ENCODE measurements at regions not wholly inside any gene's neighbourhood (a gene's known extent, or its start where the extent isn't known, plus 50 kb on each side); places are given as distances from the start of the nearest gene placed in this dataset.

- Mint-ChIP-seq H3K4me1 (no peaks in the 10 kb centered on the region), H3K27ac (no peak overlapping the region), H3K27me3 (ENCODE audit: low read depth, poor library complexity) (peaks cover 2% of the 10 kb centered on the region), H3K4me3 (no peak overlapping the region), H3K9me3 (no peaks in the 10 kb centered on the region), H3K36me3 (ENCODE audit: low read depth) (no peaks in the 10 kb centered on the region)
- TF ChIP-seq, protein P1, sequence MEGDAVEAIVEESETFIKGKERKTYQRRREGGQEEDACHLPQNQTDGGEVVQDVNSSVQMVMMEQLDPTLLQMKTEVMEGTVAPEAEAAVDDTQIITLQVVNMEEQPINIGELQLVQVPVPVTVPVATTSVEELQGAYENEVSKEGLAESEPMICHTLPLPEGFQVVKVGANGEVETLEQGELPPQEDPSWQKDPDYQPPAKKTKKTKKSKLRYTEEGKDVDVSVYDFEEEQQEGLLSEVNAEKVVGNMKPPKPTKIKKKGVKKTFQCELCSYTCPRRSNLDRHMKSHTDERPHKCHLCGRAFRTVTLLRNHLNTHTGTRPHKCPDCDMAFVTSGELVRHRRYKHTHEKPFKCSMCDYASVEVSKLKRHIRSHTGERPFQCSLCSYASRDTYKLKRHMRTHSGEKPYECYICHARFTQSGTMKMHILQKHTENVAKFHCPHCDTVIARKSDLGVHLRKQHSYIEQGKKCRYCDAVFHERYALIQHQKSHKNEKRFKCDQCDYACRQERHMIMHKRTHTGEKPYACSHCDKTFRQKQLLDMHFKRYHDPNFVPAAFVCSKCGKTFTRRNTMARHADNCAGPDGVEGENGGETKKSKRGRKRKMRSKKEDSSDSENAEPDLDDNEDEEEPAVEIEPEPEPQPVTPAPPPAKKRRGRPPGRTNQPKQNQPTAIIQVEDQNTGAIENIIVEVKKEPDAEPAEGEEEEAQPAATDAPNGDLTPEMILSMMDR (IDR thresholded peaks at IDR 0.05): no peak
- no peak for DNase-seq
Measured at GRCh38 chr14:86574778-86575129, 1044.8 kb downstream of the FLRT2 start.

- no peaks in the 10 kb centered on the region for H3K9me3 Mint-ChIP-seq
- H3K27me3 Mint-ChIP-seq (ENCODE audit: low read depth, poor library complexity): peaks cover 2% of the 10 kb centered on the region
- DNase-seq: no peak
- H3K4me3 Mint-ChIP-seq: no peak overlapping the region
- TF ChIP-seq, protein P1 (IDR thresholded peaks at IDR 0.05): no peak
- H3K27ac Mint-ChIP-seq: no peak overlapping the region
- H3K4me1 Mint-ChIP-seq: no peaks in the 10 kb centered on the region
- no peaks in the 10 kb centered on the region for H3K36me3 Mint-ChIP-seq (ENCODE audit: low read depth)
Measured at GRCh38 chr14:86574051-86574777, 1044.3 kb downstream of the FLRT2 start.

DNA sequence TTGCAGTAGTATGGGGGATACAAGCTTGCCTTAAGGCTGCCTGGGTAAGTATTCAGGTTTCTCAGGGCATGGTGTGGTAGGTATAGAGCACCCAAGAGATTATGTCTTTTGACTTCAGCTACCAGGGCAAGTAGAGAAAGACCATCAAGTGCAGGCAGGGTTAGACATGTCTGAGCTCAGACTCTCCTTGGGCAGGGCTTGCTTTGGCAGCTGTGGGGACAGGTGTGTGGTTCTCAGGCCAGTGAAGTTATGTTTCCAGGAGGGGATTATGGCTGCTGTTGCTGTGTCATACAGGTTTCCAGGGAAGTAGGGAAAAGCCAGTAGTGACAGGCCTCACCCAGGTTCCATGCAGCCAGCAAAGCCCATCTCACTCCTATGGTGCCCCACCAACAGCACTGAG, 1040.4 kb downstream of the FLRT2 start:
- Mint-ChIP-seq H3K27me3 (ENCODE audit: low read depth, poor library complexity) (no peaks in the 10 kb centered on the region), H3K4me1 (no peaks in the 10 kb centered on the region), H3K9me3 (no peaks in the 10 kb centered on the region), H3K36me3 (ENCODE audit: low read depth) (no peaks in the 10 kb centered on the region), H3K4me3 (no peak overlapping the region), H3K27ac (no peak overlapping the region)
- TF ChIP-seq, protein P1 (IDR thresholded peaks at IDR 0.05): no peak
- DNase-seq: no peak

DNA sequence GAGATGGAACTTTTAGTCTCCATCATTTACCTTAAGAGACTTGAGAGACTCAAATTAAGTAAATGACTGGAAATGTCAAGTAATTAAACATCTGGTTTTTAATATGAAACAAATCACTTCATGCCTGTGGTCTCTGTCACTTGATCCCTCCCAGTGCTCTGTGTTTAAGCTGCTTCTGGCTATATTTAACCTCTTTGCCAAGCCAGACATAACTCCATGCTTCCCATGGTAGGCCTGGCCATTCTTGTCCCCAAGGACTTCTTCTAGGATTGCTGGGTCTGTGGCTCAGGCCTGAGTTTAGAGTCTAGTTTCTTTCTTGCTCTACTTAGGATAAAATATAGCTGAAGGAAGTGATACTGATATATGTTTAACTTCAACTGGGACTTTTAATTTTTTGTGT, 1013.6 kb downstream of the FLRT2 start:
- Mint-ChIP-seq H3K36me3 (ENCODE audit: low read depth) (no peaks in the 10 kb centered on the region), H3K4me3 (no peak overlapping the region), H3K4me1 (no peaks in the 10 kb centered on the region), H3K9me3 (no peaks in the 10 kb centered on the region), H3K27me3 (ENCODE audit: low read depth, poor library complexity) (peaks cover 3% of the 10 kb centered on the region), H3K27ac (no peak overlapping the region)
- no peak for DNase-seq
- TF ChIP-seq, protein P1 (IDR thresholded peaks at IDR 0.05): no peak

DNA sequence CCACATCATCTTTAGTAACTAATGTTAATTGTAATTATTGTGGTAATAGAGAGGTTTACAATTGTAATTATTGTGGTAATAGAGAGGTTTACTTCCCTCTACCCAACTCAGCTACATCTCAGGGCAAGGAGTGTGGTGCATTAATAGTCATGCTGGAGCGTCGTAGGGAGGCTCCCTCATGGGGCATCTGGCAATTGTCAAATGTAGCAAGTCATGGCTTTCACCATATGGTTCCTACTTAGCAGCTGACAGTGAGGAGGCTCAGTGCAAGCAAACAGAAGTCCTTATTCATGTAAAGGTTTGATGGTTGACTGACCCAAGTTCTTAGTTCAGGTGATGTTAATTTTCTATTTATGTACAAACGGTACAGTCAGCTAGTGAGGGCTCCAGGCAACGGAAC, 1012.0 kb downstream of the FLRT2 start:
- H3K27ac Mint-ChIP-seq: no peak overlapping the region
- no peaks in the 10 kb centered on the region for H3K4me1 Mint-ChIP-seq
- TF ChIP-seq, protein P1 (IDR thresholded peaks at IDR 0.05): no peak
- DNase-seq: no peak
- no peaks in the 10 kb centered on the region for H3K36me3 Mint-ChIP-seq (ENCODE audit: low read depth)
- H3K4me3 Mint-ChIP-seq: no peak overlapping the region
- H3K27me3 Mint-ChIP-seq (ENCODE audit: low read depth, poor library complexity): peaks cover 3% of the 10 kb centered on the region
- no peaks in the 10 kb centered on the region for H3K9me3 Mint-ChIP-seq

GRCh38 chr14:86540636-86541247, 1010.8 kb downstream of the FLRT2 start:
- H3K4me1 Mint-ChIP-seq: no peaks in the 10 kb centered on the region
- H3K4me3 Mint-ChIP-seq: no peak overlapping the region
- DNase-seq: no peak
- H3K9me3 Mint-ChIP-seq: no peaks in the 10 kb centered on the region
- no peak overlapping the region for H3K27ac Mint-ChIP-seq
- no peaks in the 10 kb centered on the region for H3K36me3 Mint-ChIP-seq (ENCODE audit: low read depth)
- H3K27me3 Mint-ChIP-seq (ENCODE audit: low read depth, poor library complexity): peaks cover 3% of the 10 kb centered on the region
- TF ChIP-seq, protein P1 (IDR thresholded peaks at IDR 0.05): no peak

Measured in nephron progenitor cell (in vitro differentiated cells).